Hematopoietic multipotent progenitor cell treated with erythropoietin and hydrocortisone succinate and interleukin-3 and kit ligand, for 8 days (in vitro differentiated cells): ENCODE measurements at regions not wholly inside any gene's neighbourhood (a gene's known extent, or its start where the extent isn't known, plus 50 kb on each side); places are given as distances from the start of the nearest gene placed in this dataset.

Experiments
- DNase-seq: peaks from one replicate; pipeline ENCODE4 v3.0.0-alpha.2; 2015

DNA sequence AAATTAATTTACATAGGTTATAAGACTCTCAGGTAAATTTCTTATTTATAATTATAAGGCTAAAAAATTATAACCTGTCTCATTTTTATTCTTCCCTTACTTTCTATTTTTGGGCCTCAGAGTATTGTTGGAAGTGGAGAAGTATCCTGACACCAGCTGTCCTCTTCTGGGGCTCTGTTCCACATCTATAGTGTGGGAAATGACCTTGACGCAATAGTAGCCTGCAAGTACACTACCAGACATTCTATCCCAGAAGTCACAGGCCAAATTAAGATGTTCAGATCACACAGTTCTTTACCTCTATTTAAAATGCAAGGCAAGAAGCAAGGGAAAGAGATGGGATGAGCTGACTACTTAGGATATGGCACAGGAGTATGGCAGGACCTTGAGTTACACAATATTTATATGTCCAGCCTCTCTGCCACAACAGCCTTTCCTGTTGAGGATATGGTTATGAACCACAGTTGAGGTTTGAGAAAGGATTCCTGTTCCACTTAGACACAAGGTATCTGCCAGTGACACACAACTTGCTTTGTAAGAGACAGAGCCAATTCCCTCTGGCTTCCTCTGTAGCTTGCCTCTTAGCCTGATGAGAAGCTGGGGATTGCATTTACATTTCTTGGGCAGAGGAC, 158.0 kb upstream of the IL12A start:
- DNase-seq: no peak

DNA sequence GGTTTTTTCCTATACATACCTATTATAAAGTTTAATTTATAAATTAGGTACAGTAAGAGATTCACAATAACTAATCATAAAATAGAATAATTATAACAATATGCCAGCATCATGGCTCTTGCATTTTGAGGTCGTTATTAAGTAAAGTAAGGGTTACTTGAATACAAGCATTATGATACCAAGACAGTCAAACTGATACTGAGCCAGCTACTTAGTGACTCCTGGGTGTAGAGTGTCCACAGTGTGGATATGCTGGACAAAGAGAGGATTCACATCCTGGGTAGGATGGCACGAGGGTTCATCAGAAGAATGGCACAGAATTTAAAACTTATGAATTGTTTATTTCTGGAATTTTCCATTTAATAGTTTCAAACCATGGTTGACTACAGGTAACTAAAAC, 157.2 kb upstream of the IL12A start:
- no peak for DNase-seq

GRCh38 chr3:159832024-159832423, 156.6 kb upstream of the IL12A start:
- DNase-seq: peak; percentile 32

DNA sequence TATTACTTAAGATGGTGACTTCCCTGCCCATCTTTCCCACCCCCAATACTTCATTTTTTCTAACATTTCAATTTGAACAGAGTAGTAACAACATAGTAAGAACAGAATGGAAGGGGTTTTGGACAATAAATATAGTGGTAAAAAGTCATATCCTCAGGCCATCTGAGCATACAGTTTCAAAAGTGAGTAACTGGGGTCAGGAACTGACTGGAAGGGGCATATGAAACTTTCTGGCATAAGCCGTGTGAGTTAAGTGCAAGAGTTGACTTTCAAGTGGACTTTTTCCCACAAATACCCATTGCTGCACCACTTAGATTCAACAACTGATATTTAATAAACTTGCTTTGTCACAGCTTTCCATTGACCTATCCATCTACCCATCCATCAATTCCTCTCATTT, 153.5 kb upstream of the IL12A start:
- DNase-seq: no peak

GRCh38 chr3:159837725-159838124, 150.9 kb upstream of the IL12A start:
- no peak for DNase-seq

GRCh38 chr3:159838938-159839337, 149.7 kb upstream of the IL12A start:
- no peak for DNase-seq

DNA sequence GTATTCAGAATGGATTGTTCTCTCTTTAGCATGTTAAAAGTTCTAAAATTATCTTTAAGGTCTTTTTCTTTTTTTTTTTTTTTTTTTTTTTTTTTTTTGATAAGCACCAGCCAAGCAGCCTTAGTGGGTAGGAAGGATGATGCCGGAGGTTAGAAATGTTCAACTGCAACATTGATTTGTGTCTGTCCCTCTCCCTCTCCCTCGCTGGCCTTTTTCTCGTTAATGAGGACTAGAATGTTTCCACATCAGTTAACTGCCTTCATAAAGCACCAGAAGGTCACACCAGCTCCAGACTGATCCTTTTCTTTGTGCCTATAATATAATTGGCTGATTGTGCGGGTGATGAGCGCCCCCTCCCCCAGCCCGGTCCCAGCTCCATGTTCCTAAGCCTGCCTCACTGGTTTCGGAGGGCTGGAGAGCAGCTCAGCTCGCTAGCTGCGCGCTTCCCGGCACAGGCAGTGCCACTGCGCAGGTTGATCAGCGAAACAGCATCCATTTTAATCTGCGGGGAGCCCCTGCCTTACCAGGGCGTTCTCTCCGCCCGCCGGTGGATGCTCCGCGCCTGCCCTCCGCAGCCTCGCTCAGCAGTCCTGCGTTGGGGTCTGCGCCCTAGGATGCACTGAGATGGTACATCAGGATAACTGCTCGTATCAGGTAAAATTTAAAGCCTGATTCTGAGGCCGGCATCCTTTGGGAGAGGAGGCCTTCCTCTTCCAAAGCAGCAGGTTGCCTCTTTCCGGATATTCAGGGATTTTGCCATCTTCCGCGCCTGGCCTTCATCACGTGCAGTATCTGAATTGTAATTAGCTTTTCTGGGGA, 148.9 kb upstream of the IL12A start, which contains the start of gene SCHIP1:
SCHIP1 (plus strand) TSS at position 301 of the 819 bp plus-strand sequence.
- DNase-seq: no peak

GRCh38 chr3:159840703-159841299, 147.8 kb upstream of the IL12A start:
- no peak for DNase-seq

DNA sequence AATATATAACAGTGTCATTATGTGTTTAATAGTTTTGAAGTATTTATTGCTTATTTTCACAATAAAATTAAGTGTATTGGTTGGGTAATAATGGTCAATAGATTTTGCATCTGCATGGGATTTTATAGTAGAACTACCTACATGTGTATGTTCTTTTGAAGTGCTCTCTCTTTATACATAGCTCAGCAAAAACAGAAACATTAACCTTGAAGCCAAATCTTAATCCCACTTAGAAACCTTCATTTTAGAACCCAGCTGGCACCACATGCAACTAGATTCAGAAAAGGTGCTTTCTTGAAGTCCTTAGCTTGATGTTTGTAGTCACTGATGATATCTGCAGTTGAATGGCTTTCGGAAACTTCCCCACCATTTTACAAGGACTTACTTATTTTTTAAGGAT, 146.9 kb upstream of the IL12A start:
- DNase-seq: no peak

DNA sequence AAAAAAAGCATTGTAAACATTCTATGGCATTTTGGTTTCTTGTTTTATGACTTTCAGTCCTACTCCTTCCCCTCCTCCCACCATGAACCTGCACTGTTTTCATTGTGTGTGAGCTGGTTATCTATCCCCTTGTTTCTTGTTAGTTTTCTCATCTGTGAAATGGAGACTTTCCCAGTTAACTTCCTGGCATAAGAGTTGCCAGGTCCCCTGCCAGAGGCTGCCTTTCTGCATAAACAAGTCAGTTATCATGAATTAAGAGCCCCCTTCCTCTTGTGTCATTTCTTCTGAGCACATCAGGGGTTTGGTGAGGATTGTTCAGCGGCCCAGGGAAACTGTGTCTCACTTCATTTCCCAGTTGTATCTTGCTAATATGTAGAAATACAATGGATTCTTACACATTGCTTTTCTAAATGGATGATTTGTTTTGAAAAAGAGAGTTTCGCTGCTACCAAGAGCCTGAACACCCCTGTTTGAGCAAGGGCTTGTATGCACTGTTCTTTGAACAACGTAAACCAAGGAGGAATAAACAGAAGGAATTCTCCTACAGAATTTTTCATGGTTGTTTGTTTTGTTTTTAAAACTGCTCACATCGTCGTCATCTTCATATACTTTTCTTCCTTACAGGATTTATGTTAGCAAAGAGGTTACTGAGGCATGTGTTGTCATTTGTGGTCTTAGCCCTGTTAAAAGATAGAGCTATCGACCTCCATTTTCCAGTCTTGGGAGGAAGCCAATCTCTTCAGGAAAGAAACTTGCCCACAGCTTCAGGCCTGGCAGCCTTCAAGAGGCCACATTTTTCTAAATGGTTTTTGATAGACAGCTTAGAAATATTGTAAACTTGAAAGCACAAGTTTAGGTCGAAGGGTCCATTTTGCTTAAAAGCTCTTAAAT, 144.6 kb upstream of the IL12A start:
- DNase-seq: peak; percentile 63

GRCh38 chr3:159844801-159845261, 143.8 kb upstream of the IL12A start:
- DNase-seq: no peak

DNA sequence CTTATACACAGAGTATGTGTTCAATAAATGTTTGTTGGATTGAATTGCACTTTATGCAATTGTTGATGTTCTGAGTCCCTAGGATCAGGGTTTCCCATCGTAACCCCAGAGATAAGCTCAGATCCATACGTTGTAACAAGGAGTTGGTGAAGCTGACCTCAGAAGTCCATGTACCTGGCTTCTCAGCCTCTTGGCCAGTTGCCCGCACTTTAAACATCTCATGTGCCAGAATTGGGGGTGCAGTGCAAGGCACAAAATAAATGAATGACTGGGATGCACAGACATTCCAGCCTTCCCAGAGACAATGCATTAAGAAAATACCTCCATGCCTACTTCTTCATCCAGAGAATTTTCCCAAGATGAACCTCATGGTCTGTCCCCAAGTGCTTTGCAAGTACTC, 142.9 kb upstream of the IL12A start:
- no peak for DNase-seq

GRCh38 chr3:159846255-159846654, 142.4 kb upstream of the IL12A start:
- no peak for DNase-seq

GRCh38 chr3:159848348-159849118, 140.1 kb upstream of the IL12A start:
- no peak for DNase-seq

DNA sequence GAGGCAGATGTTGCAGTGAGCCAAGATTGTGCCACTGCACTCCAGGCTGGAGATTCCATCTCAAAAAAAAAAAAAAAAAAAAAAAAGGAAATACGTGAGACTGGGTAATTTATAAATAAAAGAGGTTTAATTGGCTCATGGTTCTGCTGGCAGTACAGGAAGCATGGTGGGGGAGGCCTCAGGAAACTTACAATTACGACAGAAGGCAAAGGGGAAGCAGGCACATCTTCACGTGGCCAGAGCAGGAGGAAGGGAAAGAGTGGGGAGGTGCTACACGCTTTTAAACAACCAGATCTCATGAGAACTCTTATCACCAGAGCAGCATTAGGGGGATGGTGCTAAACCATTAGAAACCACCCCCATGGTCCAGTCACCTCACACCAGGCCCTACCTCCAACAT, 138.2 kb upstream of the IL12A start:
- no peak for DNase-seq

DNA sequence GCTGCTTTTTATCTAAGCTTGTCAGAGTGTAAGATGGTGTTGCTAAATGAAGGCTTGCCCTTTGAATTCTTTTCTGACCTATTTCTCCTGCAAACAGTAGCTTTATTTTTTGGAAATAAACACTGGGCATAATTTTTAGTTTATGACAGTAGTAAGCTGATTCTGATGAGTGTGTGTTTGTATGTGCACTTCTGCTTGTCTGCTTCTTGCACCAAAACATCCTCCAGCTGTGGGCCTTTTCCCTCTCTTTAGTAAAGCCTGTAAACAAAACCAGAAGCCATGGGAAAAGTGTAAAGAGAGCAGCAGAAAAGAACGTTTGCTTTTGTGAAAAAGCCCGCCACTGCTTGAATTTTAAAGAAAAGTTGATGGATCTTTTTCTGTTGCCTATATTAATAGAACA, 136.4 kb upstream of the IL12A start:
- no peak for DNase-seq

- no peak for DNase-seq
Measured at GRCh38 chr3:159852821-159853505, 135.7 kb upstream of the IL12A start.

DNA sequence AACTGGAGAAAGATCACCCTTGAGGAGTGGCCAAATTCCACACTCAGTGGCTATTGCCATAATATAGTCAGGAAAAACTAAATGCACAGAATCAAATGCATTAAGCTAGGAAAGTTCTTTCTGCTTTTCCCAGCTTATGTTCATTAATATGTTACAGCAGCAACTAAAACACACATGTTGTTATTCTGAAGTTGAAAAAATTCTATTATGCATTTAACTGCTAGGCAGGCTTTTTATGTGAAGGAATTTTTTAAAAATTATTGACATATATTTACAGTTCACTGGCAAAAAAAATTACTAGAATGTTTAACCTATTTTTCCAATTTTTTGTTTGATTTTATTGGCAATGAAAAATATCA, 135.2 kb upstream of the IL12A start:
- no peak for DNase-seq

DNA sequence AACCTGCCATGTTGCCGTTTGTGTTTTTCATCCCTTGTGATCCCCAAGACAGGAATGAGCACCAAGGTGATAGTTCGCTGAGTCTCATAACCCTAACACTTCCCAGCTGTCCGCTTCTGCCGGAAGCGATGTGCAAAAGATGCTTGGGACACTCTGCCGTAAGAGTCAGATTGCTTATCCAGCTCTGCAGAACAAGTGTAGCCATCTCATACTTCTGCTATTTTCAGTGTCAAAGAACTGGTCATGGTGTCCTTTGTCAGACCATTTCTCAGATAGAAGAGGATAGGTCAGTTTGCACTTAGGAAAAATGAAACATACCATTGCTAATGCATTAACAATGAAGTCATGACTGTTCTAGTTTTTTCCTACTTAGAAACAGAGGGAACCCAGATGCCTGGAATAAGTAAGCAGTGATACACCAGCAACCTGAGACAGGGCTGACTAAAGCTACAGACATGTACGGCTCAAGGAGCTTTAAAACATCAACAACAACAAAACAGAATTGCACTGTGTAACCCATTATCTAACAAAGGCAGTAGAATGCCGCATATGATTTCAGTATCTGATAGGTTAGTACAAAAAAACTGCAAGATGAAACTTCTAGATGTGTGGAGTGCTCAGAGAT, 134.0 kb upstream of the IL12A start:
- no peak for DNase-seq

DNA sequence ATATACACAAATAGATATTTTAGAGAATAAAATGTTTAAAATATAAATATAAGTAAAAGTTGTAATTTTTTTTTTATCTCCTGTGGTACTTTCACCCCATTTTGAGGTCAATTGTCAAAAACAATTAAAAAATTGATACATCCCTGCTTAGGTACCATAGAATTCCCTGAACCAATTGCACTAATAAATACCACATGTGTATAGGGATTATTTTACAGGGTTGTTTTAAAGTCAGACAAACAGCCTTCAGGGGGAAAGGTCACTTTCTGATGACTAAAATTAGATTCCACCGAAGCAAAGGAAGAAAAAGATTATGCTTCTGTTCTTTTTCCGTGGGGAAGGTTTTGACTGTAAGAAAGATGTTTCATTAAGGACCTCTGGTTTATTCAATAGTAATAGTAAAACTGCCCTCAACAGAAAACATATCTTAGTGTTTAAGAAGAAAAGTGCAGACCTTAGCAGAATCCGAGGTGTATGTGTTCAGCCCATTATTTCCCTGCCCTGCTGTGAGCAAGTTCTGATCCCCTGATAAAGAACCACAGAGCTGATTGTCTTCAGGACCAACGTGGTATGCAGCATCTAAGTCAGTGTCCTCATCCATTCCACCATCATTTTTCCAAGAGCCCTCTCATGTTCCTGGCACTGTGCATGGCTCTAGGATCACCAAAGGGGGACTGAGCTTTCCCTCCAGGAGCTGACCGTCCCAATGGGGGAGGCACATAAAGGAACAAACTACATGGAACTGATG, 132.9 kb upstream of the IL12A start:
- DNase-seq: no peak
